Frontal cortex (tissue), 3 donors: ENCODE measurements at regions not wholly inside any gene's neighbourhood (a gene's known extent, or its start where the extent isn't known, plus 50 kb on each side); places are given as distances from the start of the nearest gene placed in this dataset.

ENCODE experiments used
- DNase-seq, 2 donors: peaks; one replicate each; pipeline ENCODE4 v3.0.0; 2012; ENCODE audit warnings: low spot score in 2 of 2
- FAIRE-seq: peaks from 2 replicates; lab custom pipeline; 2012; peaks lifted over from hg19 to GRCh38; lab: Jason Lieb, UNC
- donor health status: control.
- donor health status: control.
- donor health status: control.

DNA sequence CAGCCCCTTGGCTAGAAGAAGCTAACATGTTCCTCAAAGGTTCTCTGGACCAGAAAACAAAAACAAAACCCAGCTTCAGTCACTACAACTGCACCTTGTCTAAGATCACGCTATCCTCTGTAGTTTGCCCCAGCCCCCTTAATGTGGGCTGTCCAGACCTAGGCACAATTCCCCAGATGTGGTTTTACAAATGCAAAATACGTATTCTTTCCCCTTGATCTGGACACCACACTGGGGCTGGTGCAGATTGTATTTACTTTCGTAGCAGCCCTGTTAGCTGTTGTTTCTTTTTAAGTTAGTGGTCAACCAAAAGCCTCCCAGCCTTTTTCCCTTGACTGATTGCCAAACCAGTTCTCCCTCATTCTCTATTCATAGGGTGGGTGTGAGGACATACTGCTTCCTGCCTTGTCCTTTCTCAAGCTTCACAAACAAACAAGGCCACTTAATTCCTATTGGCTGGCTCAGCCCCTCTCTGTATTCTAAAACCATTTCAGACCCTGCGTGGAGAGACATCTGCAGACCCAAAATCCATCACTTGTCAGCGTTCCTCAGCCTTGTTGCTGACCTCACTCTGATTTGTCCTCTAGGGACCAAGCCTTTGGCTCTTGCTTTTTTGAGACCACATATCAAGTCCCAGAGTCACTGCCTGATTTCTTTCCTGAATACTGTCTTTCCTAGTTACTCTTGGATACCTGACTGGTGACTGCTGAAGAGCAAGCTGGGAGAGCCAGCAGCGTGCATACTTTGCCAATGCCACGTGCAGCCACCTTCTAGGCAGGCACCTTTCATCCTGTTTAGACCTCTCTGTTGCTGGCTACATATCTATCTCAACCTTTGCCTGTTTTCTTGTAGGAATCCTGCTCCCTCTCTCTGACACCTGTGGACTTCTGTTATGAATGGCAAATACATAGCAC, 96.4 kb upstream of the RAB3GAP2 start:
- DNase-seq (no peak), FAIRE-seq (no peak)

DNA sequence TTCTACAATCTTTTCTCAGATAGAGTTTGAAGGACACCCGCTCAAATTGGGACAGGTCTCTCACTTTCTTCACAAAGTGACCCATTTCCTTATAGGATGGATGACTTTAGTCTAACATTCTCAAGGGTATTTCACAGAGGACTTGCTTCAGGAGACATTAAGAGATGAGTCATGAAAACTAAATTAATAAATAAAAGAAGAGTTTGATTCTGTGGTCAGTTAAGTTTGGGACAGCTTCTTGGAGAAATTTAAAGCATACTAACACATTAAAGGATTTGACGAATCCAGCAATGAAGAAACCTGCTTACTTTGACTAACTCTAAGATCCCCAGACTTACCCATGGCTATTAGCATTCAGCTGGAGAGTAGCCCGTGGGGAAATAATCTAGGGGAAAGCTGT, 95.6 kb upstream of the RAB3GAP2 start:
- FAIRE-seq = no peak
- DNase-seq = no peak

DNA sequence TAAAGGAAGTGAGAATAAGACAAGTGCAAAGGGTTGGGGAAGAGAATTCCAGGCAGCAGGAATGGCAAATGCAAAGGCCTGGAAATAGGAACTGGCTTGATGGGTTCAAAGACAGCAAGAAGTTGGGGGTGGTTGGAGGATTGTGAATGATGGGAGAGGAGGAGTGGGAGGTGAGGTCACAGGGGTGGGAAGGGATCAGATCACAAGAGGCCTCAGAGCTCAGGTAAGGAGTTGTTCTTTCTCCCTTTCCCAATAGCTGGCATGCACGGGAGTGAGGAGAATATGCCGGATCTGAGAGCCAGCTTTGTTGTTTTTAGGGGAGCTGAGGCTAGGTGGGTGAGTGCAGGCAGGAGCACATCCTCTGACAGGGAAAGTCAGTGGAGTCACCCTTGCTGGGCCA, 94.0 kb upstream of the RAB3GAP2 start:
- no peak for DNase-seq
- FAIRE-seq = no peak

DNA sequence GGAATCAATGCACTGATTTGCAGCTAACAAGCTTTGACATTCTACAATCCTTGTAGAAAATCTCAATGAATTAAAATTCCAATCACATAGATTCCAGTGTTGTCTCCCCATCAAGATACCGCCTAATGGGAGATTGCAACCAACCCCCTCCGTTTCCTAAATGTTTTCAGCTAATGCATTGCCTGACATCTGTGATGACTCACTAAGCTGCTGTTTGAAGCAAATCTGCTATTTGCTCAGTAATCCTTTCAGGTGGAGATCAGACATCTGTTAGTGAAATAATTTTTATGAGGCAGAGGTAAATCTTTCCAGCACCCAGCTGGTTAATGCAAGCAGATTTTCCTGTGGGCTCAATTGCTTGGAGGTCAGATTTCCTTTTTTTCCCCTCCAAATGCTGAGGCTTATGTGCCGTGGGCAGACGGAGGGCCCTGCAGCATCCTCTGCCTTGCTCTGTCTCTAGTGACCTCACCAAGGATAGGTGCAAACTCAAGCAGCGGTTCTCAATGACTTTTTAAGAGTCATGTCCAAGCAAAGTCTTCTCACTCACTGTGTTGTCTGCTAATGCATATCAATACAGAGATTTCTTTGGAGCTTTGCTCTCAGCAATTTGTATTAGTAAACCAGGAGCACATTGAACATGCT, 91.1 kb upstream of the RAB3GAP2 start:
- DNase-seq = no peak
- FAIRE-seq = no peak

DNA sequence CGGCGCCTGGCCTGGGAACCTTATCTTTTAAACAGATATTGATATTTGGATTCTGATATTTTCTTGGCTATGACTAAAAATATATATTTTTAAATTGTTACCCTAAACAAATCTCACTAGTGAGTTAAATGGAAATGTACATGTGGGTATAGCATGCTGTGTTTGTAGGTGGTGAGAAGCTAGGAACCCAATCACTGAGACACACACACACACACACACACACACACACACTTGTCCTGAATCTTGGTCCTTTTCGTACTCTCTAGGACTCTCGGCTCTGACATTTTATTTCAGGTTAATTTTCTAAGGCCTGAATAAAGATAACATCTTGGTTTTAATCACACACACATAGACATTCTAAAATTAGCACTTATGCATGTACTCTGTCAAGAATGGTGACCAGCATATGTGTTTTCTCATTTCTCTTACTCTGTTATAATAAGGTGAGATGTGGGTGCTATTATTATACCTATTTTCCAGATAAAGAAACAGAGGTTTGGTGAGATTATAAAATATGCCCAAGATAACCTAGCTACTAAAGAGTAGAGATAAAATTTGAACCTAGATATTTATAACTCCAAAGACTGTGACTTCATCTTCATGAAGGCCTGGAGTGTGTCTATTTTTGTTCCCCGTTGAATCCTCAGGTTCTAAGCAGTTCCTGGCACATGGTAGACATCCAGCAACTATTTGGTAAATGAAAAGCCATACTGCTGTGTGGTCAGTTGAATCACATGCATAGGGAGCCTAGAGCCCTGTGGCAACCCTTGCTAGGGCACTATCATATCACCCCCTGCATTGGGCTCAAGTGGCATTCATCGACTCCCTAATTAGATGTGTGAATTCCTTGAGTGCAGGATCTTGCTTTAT, 85.0 kb upstream of the RAB3GAP2 start:
- FAIRE-seq = no peak
- DNase-seq = no peak

DNA sequence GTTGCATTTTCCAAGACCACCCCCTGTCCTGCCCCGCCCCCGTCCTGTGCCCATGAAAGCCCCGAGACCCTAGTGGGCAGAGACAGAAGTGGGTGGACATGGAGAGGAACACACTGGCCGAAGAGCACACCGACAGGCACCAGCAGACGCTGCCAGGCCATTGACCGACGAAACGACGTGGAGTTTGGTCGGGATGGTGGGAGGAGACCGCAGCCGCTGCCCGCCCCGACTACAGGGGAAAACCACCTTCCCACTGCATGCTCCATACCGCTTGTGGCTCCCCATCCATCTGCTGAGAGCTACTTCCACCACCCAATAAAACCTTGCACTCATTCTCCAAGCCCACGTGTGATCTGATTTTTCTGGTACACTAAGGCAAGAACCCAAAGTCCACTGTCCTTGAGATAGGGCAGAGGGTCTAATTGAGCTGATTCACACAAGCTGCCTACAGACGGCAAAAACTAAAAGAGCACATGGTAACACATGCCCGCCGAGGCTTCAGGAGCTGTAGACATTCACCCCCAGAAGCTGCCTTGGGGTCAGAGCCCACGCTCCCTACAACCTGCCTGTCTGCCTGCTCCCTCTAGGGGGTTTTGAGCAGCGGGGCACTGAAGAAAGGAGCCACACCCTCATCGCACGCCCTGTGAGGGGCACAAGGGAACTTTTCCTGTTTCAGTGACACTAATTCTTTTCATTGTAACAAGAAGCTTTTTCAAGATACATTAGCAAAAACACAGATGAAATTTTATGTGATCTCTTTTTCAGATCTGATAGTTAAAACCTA, 81.2 kb upstream of the RAB3GAP2 start:
- DNase-seq = no peak

DNA sequence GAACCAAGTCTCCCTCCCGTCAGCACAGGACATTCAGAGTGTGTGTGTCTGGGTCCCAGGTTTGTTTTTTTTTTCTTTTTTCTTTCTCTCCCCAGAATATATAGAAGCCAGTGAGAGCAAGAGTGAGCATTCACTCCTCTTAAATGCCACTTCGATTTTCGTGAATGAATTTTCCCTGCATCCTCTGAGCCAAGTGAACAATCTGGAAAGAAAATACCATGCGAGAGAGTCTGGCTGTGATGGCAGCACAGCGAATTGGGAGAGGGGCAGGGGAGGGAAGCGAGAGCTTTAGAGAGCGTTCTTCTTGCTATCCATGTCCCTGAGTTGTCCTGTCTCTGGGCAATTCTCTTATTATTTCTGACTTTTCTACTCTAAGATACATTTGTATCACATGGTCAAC, 76.0 kb upstream of the RAB3GAP2 start:
- DNase-seq (no peak), FAIRE-seq (no peak)

More for the DNA sequence above, 81.2 kb upstream of the RAB3GAP2 start:
- FAIRE-seq = no peak

DNA sequence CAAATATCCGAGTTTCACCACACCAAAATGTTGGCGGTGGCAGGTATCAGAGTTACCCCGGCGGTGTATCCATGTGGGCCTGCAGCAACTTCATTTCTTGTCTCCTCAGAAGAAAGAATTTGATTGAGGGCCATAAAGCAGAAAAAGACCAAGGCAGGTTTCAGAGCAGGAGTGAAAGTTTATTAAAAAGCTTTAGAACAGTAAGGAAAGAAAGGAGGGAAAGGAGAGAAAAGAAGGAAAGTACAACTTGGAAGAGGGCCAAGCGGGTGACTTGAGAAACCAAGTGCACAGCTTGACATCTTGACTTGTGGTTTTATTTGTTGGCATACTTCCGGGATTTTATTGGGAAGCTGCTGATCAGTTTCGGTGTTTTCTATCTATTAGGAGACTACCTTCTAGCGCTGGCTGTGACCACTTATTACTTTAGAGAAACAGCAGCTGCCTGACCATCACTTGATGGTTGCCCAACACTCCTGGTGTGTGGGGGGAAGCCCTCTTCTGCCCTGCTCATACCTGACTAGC, 75.5 kb upstream of the RAB3GAP2 start:
- DNase-seq (no peak), FAIRE-seq (no peak)

DNA sequence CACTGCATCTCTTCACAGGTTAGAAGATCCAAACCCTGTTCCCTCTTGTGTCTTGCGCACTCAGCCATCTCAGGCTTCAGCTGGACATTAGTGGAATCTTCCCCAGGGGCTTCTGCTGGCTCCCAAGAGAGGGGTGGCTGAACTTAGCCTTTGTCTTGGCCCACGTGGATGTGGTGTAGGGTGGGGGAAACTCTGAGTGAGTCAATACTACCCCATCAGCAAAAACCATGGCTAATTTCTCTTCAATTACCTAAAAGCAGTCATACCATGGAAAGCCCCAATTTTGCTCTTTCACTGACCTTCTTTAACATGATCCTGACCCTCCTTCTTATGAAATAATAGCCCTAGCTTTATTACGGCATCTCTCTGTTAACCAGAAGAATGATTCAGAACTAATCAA, 72.5 kb upstream of the RAB3GAP2 start:
- FAIRE-seq = no peak
- DNase-seq = no peak

DNA sequence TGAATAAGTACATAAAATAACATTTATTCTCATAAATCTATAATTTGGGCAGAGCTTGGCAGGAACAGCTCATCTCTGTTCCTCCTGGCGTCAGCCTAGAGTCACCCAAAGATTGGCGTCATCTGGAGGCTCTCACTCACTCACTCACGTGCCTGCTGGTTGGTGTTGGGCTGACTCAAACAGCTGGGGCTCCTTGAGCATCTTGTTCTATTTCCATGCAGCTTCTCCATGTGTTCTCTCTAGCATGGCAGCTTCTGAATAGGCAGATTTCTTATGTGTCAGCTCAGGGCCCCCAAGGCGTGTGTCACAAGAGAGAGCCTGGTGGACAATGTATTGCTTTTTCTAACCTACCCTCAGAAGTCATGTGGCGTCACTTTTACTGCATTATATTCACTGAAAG, 70.6 kb upstream of the RAB3GAP2 start:
- DNase-seq (no peak), FAIRE-seq (no peak)

DNA sequence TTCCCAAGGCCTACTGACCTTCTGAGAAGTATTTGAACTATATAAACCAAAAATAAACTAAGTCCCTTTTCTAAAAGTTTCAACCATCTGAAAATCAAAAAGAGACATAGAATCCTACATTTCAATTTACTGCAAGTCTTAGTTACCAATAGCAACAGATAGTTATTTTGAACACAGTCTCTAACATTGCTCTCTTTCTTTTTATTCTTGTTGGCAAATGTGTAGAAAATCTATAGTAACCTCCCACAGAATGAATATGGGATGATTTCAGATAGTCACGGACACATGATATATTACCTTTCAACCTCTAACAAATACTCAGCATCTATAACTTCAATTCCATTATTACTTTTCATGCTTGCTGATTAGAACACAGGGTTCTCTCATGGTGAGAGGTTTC, 68.9 kb upstream of the RAB3GAP2 start:
- DNase-seq (no peak), FAIRE-seq (no peak)

DNA sequence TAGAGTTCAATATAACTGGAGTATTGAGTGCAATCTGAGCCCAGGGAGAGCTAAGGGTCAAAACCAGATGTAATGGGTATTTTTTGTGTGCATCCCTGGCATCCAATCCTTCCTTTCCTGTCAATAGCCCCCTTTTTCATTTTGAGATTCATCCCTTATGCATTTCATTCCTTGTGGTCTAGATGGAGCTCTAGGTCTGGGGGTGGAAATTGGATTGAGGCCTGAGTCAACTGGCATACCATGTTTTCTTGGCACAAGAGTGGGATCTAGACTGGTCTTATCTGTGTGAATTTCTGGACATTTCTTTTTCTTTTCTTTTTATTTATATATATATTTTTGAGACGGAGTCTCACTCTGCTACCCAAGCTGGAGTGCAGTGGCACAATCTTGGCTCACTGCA, 67.3 kb upstream of the RAB3GAP2 start:
- FAIRE-seq = no peak
- no peak for DNase-seq

DNA sequence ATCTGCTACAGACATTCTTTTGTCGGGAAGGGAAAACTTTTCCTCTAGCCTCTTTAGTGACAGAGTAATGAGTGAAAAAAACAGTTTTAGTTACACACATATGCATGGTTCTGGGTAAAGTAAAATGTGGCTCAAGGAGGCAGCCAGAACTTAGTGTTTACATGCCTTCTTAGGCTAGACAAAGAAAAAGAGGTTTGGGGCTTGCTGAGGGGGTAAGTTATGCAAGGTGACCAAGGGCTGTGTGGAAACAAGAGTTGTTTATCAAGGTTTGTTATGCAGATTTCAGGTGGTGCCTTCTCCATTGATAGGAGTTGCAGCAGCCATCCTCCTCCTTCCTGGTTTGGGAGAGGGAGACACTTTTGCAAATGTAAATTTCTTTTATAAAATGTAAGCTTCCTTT, 66.5 kb upstream of the RAB3GAP2 start:
- DNase-seq (no peak), FAIRE-seq (no peak)

DNA sequence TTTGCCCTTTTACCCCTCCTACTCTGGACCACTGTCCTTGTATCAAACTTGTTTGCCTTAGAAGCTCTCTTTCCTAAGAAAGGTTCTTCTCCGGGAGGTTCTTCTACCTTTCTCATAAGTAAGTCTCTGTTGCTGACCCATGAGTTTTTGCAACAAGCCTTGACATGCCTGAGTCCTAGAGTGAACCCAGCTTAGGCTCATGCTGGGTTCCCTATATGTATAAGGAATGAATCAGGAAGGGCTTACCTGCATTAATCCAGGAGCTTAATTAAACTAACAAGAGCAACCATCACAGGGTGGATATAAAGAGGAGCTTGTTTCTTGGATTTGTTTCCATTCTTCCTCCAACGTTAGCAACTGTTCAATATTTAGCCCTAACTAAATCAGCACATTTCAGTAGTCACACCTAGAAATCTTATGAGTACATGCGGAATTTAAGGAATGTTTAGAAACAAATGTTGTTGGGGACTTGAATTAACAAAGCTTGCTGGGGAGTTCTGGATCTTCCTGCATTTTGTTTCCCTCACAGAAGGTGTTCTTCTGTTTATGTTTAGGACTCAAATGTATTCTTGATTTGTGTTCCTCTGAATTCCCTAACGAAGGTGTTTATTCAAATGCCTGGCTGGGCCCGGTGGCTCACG, 64.3 kb upstream of the RAB3GAP2 start:
- FAIRE-seq (no peak), DNase-seq (no peak)

DNA sequence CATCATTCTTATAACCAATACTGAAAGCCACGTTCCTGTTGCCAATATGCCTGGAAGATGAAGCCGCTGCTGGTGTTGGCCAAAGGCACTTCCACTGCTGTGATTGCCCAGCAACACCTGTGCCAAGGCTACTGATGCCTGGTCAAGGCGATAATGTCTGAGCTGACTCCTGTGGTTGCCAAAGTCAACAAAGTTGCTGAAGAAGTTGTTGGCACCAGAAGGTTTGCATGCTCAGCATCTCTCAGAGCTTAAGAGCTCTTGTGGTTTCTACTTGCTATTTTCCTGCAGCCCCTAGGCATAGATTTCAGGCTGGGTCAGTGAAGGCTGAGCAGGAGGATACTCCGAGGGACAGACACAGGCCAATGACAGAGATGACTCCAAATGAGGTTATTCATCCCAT, 63.4 kb upstream of the RAB3GAP2 start:
- FAIRE-seq = no peak
- no peak for DNase-seq

DNA sequence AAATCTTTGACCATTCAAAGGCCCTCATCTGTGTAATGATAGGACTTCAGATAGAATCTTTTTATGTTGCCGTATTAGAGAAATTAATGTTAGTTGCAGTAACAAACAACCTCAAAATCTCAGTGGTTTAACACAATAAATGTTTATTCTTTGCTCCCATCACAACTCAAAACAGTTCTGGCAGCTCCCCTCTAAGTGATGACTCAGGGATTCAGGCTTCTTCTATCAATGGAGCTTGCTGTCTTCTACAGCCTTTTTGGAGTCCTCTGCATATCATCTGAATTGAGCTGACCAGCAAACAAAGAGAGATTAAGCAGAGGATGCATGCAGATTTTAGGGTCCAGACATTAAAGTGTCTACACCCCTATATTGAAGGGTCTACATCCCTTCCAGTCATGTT, 59.1 kb upstream of the RAB3GAP2 start:
- FAIRE-seq = no peak
- no peak for DNase-seq

DNA sequence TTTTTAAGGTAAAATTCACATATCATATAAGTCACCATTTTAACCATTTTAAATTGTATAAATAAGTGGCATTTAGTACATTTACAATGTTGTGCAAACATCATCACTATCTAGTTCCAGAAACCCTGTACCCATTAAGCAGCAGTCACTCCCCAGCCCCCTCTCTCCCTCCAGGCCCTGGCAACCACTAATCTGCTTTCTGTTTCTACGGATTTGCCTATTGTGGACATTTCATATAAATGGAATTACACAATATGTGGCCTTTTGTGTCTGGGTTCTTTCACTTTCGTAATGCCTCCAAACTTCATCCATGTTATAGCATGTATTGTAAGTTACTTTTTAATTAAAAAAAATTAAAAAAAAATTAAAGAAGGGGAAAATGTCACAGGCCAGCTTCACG, 58.0 kb upstream of the RAB3GAP2 start:
- FAIRE-seq (no peak), DNase-seq (no peak)

DNA sequence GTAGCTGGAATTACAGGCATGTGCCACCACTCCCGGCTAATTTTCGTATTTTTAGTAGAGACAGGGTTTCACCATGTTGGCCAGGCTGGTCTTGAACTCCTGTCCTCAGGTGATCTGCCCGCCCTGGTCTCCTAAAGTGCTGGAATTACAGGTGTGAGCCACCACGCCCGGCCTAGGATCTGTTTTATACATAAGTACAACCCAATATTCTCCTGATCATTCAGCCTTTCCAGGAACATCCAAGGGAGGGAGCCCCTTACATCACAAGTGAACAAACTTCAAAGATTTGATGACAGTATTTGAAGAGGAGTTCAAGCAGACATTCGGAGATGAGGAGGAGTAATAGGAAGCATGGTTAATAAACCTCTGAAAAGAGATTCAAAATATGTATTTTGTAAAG, 54.9 kb upstream of the RAB3GAP2 start:
- DNase-seq (no peak), FAIRE-seq (no peak)

DNA sequence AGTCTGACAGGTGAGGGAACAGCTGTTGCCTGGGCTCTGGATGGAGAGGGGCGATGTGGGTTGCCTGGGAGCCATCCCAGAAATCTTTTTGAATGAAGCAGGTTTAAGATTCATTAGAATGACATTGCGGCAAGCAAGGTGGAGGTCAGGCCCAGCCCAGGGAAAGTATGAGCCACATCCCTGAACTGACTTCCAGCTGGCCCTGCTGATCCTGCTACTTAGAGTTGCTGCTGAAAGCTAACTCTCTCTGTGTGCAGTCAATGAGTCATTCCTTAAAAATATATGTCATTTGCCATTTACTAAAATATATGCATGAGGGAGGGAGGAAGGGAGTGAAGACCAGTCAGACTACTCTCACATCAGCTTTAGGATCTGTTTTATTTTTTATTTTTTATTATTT, 54.3 kb upstream of the RAB3GAP2 start:
- FAIRE-seq = no peak
- DNase-seq = no peak
